Omental fat pad (tissue), 3 donors: ENCODE measurements at regions not wholly inside any gene's neighbourhood (a gene's known extent, or its start where the extent isn't known, plus 50 kb on each side); places are given as distances from the start of the nearest gene placed in this dataset.
A peak's percentile ranks its signal among the peaks of the same experiment; 100 is the strongest.

ENCODE experiments used
- ATAC-seq: fragments of 150-250 bp; one replicate; pipeline ENCODE4 v1.9.1; 2016; ENCODE audit warnings: mild to moderate bottlenecking, moderate library complexity; ENCODE audit not compliant: low FRiP score
- DNase-seq: peaks from one replicate; pipeline ENCODE4 v3.0.0-alpha.2; 2019; ENCODE audit warnings: low spot score
- TF ChIP-seq, protein P1 (sequence below), 3 donors: fragments of 450-650 bp; IDR thresholded peaks; one replicate each; pipeline ENCODE4 v1.5.1; 2016 to 2017; ENCODE audit warnings: antibody characterized with exemption in 3 of 3, mild to moderate bottlenecking in 3 of 3, moderate library complexity in 2 of 3

DNA sequence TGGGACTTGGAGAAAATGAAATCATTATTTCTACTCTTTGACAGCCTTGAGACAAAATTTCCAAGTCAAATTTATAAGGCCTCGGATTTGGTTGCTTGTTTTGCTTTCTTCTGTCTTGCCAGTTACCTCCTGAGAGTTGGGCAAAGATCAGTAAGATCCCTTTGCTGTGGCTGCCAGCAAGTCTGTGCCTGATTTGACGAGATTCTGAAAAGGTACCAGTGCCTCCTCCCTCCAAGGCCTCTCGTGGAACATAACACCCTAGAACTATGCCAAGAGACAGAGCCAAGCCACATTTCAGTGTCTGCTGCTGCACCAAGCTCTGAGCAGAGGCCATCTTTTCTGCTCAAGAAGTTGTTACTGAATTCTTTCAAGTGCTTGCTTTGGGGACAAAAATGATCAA lies 61.0 kb downstream of the GTPBP8 start:
- DNase-seq (no peak), ATAC-seq (peak; percentile 17)
- TF ChIP-seq, protein P1, sequence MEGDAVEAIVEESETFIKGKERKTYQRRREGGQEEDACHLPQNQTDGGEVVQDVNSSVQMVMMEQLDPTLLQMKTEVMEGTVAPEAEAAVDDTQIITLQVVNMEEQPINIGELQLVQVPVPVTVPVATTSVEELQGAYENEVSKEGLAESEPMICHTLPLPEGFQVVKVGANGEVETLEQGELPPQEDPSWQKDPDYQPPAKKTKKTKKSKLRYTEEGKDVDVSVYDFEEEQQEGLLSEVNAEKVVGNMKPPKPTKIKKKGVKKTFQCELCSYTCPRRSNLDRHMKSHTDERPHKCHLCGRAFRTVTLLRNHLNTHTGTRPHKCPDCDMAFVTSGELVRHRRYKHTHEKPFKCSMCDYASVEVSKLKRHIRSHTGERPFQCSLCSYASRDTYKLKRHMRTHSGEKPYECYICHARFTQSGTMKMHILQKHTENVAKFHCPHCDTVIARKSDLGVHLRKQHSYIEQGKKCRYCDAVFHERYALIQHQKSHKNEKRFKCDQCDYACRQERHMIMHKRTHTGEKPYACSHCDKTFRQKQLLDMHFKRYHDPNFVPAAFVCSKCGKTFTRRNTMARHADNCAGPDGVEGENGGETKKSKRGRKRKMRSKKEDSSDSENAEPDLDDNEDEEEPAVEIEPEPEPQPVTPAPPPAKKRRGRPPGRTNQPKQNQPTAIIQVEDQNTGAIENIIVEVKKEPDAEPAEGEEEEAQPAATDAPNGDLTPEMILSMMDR (IDR thresholded peaks at IDR 0.05), result no peak

DNA sequence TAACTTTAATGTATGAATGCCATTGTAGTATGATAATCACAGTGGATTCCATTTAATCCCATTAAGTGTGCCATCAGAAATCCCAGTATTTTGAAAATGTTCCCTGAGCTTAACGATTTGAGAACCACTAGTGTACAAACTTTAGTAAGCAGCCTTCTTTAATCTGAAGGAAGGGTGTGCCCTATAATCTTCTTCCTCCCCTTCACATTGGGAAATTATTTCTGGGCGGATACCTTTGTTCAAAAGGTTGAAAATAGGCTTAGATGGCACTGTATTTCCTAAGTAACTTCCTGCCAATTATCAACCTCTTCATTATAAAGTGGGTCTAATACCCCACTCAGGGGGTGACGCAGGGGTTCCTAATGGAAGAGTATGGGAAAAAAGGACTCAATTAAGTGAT lies 62.4 kb downstream of the GTPBP8 start:
- ATAC-seq (no peak), DNase-seq (no peak)
- TF ChIP-seq, protein P1 (IDR thresholded peaks at IDR 0.05), result no peak

DNA sequence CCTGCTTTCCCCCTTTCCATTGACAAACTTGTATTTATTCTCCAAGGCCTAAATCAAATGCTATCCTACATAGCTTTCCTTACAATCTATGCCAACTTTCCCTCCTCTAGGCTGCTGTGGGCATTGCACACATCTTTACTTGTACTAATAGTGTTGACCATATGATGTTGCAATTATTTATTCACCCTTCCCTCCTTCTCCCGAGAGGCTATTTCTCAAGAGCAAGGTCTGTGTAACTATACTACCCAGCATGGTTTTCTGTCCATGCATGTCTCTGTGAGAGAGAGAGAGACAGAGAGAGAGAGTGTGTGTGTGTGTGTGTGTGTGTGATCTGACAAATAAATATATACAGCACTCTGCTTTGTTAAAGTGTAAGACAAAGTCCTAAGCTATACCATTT lies 63.8 kb downstream of the GTPBP8 start:
- TF ChIP-seq, protein P1 (IDR thresholded peaks at IDR 0.05), result no peak
- ATAC-seq (peak; percentile 85), DNase-seq (no peak)

DNA sequence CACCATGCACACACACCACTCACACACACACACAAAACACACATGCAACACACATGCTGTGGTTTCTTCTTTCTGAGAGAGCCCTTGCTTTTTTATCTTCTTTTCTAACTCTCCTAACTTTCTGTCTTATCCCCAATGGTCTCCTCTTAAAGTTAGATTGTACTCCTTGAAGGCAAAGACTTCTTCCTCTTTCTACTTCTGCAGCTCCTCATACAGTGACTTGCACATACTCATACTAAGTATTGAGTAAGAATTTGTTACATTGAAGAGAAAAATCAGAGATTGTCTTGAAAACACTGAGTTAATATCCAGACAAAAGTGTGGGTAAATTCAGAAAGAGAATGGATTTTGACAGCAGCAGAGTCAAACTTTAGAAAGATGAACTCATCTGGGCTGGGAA lies 64.4 kb downstream of the GTPBP8 start:
- DNase-seq, result no peak
- TF ChIP-seq, protein P1 (IDR thresholded peaks at IDR 0.05), result no peak
- no peak for ATAC-seq

DNA sequence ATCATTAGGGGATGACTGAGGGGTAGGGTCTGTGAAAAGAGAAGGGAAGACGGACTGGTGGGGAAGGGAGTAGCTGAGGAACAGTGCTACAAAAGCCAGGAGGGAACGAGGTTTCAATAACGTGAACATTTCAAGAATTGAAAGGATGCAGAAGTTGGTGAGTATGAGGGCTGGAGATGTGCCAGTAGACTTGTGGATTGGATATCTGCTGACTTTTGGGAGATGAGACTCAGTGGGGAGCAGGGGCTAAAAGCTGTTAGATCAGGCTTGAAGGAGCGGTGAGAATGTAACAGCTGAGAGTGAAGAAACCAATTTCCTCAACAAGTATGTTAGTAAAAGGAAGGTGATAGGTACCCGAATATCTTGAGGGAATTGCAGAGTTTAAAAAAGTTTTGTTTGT lies 65.2 kb downstream of the GTPBP8 start:
- DNase-seq (no peak), ATAC-seq (no peak)
- TF ChIP-seq, protein P1 (IDR thresholded peaks at IDR 0.05), result no peak

DNA sequence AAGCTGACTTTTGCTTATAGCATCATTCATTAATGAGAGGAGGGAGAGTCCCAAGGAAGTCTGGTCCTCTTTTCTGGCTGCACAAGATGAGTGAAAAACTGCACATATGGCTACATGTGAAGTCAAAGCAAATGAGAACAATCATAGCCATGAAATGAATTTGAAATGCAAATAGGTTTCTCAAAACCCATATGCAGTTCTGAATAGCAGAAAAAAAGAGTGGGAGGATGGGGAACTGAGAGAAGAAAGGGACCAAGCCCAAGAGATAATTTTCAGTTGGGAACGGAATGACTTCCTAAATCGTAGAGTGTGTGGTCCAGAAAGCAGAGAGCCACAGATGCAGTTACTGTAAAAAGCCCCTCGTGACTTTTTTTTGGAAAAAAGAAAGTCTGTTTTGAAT lies 66.3 kb downstream of the GTPBP8 start:
- TF ChIP-seq, protein P1 (IDR thresholded peaks at IDR 0.05), result no peak
- DNase-seq (no peak), ATAC-seq (no peak)

DNA sequence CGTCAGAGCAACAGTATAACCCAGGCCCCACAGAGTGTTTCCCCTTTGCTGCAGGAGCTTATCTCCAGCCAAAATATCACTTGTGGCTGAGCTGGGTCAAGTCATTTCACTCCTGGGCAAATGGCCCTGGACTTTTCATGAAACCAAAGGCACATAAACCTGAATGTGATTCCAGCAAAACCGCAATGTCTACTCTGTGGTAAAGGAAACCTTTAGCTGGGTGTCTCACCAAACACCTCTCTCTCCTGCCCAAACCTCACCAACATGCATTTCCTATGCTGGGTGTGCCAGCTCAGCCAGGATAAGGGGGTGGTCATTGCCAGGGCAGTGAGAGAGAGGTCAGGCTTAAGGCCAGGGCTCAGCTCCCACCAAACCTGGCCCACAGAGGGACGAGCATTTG lies 67.4 kb downstream of the GTPBP8 start:
- TF ChIP-seq, protein P1 (IDR thresholded peaks at IDR 0.05), result no peak
- ATAC-seq, result no peak
- no peak for DNase-seq
